ENCODE measurements at regions not wholly inside any gene's neighbourhood (a gene's known extent, or its start where the extent isn't known, plus 50 kb on each side); places are given as distances from the start of the nearest gene placed in this dataset.

- DNase-seq (ENCODE audit: low read depth in 2 of 2): no peak
These were observed 52.9 kb upstream of the DLK1 start for GRCh38 chr14:100673807-100674154.

- DNase-seq (ENCODE audit: low read depth in 2 of 2): no peak
These were observed 52.3 kb upstream of the DLK1 start for GRCh38 chr14:100674428-100674827.

DNA sequence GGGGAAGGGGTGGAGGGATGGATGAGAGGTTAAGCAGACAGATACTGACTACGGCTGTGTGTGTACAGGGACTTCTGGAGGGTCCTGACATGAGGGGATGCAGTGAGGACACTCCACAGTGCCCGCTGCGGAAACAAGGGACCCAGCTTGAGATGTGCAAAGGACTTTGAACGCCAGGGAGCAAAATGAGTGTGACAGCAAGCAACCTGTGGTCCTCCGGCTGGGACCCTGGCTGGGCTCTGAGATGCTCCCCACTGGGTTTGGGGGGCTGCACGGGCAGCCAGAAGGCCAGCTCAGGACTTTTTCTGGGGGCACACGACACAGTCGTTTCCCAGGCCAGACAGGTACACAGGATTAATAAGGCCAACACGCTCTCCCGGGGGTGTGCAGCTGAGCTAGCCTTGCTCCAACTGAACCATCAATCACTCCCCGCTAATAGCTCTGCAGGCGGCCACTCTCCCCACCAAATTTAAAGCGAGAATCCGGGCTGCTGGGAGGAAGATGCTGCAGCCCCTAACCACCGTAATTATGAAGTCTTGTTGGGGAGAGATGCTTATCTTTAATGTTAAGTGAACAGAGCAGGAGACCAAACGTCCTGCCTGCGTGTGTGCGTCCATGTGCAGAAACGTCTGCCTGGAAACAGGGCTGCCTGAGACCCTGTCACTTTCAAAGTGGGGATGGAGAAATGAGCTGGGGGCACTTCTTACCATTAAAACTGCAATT is 51.6 kb upstream of the DLK1 start:
- DNase-seq (ENCODE audit: low read depth in 2 of 2): no peak

- DNase-seq (ENCODE audit: low read depth in 2 of 2): no peak
These were observed 50.7 kb upstream of the DLK1 start for GRCh38 chr14:100675699-100676684.

Data from stimulated activated CD8-positive, alpha-beta memory T cell treated with anti-CD3 and anti-CD28 coated beads, Interleukin-2, amount 100 ng/mL, for 48 hours (primary cell).